ENCODE measurements at regions not wholly inside any gene's neighbourhood (a gene's known extent, or its start where the extent isn't known, plus 50 kb on each side); places are given as distances from the start of the nearest gene placed in this dataset.
A peak's percentile ranks its signal among the peaks of the same experiment; 100 is the strongest.
"Not testable (repeated sequence)": the region's sequence is repeated elsewhere in the genome, so short reads cannot be mapped to it uniquely, and the experiment has no call there.

- peak; percentile 49 for DNase-seq
These were observed 63.2 kb upstream of the SNX19 start for GRCh38 chr11:130979386-130979972.

DNA sequence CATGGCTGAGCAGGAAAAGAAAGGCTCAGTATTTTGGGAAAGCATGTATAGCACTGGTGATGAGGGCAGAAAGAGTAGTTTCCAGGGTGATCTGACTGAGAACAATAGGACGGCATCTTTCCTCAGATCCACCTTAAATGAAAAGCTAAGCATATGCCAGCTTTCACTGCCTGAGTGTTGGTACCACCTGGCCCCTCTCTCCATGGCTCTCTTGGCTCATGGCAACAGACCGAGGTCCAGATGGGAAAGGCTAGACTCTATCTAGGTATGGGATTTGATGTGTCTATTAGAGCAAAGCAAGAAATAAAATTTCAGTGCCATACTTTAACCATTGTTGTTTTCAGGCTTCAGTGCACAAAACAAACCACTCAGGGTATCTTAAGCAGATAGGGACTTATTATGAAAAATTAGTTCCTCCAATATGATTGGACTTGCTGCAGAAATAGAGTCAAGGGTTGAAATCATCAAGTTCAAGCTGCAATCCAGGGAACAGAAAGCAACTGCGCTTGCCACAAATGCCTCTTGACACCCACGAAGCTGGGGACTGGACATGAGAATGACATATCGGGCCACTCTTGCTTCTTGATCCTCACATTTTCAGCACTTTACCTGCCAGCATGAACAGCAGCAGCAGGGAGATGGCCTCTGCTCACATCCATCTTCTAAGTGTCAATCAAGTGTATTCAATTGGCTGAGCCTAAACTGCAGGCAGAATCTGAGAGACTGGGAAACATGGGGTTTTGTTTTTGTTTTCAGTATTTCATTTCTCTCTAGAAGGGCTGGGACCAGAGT is 64.0 kb upstream of the SNX19 start:
- no peak for DNase-seq

DNA sequence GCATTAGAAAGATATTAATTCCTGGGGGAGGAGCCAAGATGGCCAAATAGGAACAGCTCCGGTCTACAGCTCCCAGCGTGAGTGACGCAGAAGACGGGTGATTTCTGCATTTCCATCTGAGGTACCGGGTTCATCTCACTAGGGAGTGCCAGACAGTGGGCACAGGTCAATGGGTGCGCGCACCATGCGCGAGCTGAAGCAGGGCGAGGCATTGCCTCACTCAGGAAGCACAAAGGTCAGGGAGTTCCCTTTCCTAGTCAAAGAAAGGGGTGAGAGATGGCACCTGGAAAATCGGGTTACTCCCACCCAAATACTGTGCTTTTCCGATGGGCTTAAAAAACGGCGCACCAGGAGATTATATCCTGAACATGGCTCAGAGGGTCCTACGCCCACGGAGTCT is 68.0 kb upstream of the SNX19 start:
- DNase-seq = not testable (repeated sequence)

- DNase-seq = no peak
These were observed 76.5 kb upstream of the SNX19 start for GRCh38 chr11:130992788-130993187.

- DNase-seq = no peak
These were observed 77.8 kb upstream of the SNX19 start for GRCh38 chr11:130994043-130994442.

- no peak for DNase-seq
These were observed 79.0 kb upstream of the SNX19 start for GRCh38 chr11:130995266-130995665.

- DNase-seq = no peak
These were observed 81.0 kb upstream of the SNX19 start for GRCh38 chr11:130997278-130997677.

DNA sequence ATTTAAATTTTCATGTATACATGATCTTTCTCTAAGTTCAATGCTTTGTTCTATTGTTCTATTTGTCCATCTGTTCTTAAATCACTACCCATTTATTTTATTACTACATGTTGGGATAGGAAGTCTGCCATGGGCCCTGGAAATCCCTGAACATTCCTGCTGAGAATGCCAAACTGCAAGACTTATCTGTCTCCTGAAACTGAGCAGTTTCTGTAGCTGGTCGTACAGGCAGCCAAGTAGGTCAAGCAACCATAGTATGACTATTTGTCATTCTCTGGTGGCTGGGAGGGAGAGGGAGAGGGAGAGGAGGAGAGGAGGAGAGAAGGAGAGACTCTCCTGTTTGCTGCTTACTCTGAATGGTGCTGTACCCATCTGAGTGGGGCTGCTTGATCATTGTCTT is 82.8 kb upstream of the SNX19 start:
- DNase-seq = no peak

DNA sequence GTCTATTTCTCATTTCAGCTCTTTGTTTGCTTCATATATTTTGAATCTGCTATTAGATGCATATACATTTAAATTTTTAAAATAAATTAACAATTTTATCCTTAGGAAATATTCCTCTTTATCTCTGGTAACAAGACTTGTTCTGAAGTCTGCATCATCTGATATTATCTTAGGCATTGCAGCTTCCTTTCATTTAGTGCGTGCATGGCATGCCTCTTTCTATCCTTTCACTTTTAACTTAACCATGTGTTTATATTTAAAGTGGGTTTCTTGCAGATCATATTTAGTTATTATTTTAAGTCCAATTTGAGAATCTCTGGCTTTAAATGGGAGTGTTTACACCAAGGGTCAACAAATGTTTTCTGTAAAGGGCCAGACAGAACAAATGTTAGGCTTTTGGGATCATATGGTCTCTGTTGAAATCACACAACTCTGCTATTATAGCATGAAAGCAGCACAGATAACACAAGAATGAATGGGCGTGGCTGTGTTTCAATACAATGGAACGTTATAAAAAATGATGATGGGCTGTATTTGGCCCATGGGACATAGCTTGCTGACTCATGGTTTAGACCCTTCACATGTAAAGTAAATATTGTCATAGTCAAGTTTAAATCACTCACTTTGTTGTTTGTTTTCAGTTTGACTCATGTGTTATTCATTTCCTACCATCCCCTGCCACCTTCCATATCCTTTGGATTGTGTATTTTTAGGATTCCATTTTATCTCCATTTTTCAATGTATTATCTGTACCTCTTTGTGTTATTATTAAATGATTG is 83.9 kb upstream of the SNX19 start:
- no peak for DNase-seq

GRCh38 chr11:131002145-131002544 is 85.9 kb upstream of the SNX19 start:
- DNase-seq = no peak

- no peak for DNase-seq
These were observed 89.5 kb upstream of the SNX19 start for GRCh38 chr11:131005829-131006228.

GRCh38 chr11:131025020-131025419 is 108.7 kb upstream of the SNX19 start:
- DNase-seq = peak; percentile 8

DNA sequence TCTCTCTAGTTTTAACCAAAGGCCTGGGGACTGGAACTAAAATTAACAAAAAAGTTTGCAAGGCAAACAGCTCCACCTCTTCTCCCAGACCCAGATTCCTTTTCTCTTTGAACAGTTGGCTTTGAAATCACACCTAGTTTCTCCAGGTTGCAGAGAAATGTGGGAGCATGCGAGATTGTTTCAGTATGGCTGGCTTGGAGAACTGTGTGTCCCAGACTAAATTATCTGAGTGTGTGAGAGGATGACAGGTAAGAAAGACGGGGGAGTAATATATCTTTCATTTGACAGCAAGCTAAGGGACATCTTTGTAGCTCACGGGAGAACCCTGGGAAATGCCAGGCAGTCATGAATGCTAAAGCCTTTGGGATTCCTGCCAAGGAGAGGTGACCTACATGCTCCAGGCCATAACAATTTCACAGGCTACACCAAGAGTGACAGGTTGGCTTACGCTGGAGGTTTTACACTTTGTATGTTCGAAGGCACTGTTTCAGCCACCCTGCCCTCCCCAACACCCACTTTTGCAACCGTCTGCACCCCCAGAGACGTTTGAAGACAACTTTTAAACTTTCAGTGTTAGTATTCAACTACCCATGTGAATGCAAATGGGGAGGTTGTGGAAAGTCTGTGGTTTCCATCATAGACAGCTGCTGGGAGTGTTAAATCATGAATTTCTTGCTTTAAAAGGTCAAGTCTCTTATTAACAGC is 109.3 kb upstream of the SNX19 start:
- DNase-seq = no peak

GRCh38 chr11:131027491-131027890 is 111.2 kb upstream of the SNX19 start:
- DNase-seq = no peak

- DNase-seq = peak; percentile 29
These were observed 116.9 kb upstream of the SNX19 start for GRCh38 chr11:131033151-131033651.

DNA sequence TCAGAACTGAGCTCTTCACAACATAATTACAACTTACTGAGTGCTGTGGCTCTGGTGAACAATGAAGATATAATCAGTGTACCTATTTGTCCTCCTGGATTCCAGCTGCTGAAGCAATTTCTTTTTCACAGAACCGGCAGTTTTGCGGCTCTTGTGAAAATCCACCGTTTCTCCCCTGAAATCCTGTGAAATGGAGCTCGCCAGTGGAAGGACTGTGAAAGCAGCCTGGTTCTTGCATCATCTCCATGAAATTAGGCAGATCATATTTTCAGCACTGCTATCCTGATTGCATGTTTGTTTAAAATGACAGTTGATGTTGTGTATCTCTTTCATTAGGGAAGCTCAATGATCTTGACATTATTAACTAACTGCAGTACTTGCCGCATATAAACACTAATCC is 120.2 kb upstream of the SNX19 start:
- no peak for DNase-seq

DNA sequence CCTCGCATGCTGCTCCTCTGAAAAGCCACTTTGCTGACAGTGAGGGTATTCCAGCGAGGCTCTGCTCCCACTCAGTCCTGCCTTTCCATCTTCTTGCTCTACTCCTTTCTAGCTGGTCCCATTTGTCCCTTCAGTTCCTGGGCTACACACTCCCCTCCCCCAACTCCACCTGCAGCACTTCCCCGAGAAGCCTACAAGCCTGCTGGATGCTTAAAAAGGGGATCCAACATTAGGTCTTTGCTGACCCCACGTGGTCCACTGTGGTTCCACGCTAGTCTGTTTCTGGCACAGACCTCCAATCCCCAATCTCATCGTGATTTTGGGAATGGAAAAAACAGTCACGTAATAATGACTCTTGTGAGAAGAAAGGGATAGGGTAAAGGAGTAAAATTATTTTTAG is 121.6 kb upstream of the SNX19 start:
- no peak for DNase-seq

DNA sequence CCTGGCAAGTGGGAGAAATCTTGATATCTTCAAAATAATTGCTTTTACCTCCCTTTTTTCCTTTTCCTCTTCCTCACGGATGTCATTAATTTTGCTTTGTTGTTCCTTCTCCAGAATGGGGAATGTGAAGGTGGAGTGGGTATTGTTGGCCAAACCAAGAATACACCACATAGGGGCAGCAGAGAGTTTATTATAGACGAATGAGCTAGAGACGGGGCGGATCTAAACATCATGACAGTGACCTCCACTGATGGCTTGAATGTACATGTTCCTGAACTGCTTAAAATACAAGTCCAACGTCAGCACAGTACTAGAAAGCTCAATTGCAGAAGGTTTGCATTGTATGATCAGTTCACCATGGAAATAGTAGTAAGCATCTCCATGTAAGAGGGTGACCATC is 122.3 kb upstream of the SNX19 start:
- DNase-seq = peak; percentile 20

DNA sequence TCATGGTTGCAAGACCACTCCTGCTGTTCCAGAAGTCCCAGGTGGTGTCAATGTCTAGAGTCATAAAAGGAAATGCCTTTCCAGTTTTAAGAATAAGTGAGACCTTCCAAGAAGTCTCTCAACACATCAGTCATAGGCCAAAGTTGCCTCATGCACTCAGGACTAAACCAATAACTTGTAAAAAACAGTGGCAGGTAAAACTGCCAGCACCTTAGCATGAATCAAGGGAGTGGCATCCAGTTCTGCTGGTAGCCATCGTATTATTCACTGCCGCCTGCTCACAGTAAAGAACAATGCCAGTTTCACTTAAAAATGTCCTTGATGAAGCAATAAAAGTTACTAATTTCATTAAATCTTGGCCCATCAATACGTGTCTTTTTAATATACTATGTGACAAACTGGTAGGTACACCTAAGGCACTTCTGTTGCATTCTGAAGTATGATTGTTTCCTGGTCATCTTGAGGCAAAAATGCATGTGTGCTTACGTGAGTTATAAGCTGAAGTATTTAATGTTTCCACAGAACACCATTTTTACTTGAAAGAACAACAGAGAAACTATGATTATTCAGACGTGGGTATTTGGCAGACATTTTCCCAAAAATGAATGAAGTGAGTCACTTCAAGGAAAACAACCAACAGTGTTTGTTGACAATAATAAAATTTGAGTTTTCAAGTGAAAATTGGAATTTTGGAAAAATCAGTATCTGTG is 125.2 kb upstream of the SNX19 start:
- no peak for DNase-seq

DNA sequence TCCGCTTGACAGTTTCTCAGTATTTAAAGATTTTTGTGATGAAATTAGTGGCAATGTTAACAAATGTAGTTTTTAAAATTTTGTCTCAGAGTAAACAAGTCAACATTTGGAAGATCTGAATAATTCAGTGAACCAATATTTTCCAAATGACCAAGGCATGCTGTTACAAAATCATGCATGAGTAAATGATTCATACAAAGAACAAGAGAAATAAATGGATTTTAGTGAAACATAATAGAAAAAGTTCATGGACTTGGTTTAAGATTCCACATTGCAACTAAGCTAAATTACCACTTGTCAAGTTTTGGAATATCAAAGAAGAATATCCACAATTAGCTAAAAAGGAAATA is 125.7 kb upstream of the SNX19 start:
- DNase-seq = no peak

GRCh38 chr11:131043251-131043650 is 127.0 kb upstream of the SNX19 start:
- DNase-seq = no peak

DNA sequence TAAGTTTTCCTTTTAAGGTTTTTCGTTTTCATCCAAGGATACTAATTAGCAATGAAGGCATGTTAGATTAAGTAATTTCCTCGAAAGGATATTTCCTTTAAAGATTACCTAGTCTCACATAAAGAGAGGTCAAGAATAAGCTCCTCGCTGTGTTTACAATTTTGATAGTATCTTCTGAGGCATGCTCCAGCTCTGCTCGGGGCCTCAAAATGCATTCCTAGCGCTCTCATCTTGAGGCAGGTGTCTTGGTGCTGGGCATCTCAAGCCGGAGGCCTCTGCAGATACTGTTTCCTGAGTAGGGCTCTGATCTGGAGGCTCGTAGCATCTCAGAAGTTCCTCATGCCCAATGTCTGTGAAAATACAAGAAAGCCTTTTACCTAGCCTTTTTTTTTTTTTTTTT is 128.6 kb upstream of the SNX19 start:
- DNase-seq = no peak

DNA sequence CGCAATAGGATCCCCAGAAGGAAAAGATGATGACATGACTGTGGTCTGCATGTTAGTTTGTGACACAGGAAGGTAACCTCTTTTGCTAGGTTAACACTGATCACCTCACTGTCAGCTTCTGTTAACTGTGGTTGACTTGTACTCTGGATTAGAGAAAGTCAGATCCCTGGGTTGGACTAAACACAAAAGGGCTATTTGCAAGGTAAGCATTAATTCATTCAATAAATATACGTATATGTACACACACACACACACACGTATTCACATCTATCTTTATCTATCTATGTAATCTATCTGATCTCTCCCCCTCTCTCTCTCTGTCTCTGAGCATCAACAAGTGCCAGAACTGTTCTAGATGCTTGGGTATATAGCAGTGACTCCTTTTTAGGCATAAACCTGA is 136.1 kb upstream of the SNX19 start:
- no peak for DNase-seq
